ENCODE measurements at regions not wholly inside any gene's neighbourhood (a gene's known extent, or its start where the extent isn't known, plus 50 kb on each side); places are given as distances from the start of the nearest gene placed in this dataset.

GRCh38 chr1:170872663-170873062 lies 62.7 kb upstream of the MROH9 start (continued):
- TF ChIP-seq POLR2AphosphoS5 (IDR thresholded peaks at IDR 0.05; ENCODE audit: low read depth) (no peak), CREB1 (CRISPR knock-in tag; IDR thresholded peaks at IDR 0.05; ENCODE audit: low read depth) (no peak), ETS1 (IDR thresholded peaks at IDR 0.05) (no peak), STAT1 (IDR thresholded peaks at IDR 0.05; ENCODE audit: unreplicated experiment) (no peak), JUNB (IDR thresholded peaks at IDR 0.05; ENCODE audit: unreplicated experiment) (no peak), ZNF114 (CRISPR knock-in tag; IDR thresholded peaks at IDR 0.05) (no peak), NANOG (IDR thresholded peaks at IDR 0.05; ENCODE audit: borderline replicate concordance) (no peak), ZNF331 (CRISPR knock-in tag; IDR thresholded peaks at IDR 0.05; ENCODE audit: low read depth) (no peak), EZH2 (IDR thresholded peaks at IDR 0.05; ENCODE audit: low read depth, unreplicated experiment) (no peak)

GRCh38 chr1:170874671-170875070 lies 60.7 kb upstream of the MROH9 start:
- no peak; the same call in 2 of the 3 replicates for ATAC-seq
- TF ChIP-seq EZH2 (IDR thresholded peaks at IDR 0.05; ENCODE audit: low read depth, unreplicated experiment), result no peak
- TF ChIP-seq REST (IDR thresholded peaks at IDR 0.05; ENCODE audit: unreplicated experiment), result no peak
- TF ChIP-seq POLR2AphosphoS5 (IDR thresholded peaks at IDR 0.05; ENCODE audit: low read depth), result no peak
- no peak for TF ChIP-seq STAT1 (IDR thresholded peaks at IDR 0.05; ENCODE audit: unreplicated experiment)
- TF ChIP-seq CTCF (conservative IDR thresholded peaks at IDR 0.05; ENCODE audit: low read depth in 2 of 2), result no peak
- no peak for TF ChIP-seq ETS1 (IDR thresholded peaks at IDR 0.05)
- no peak for TF ChIP-seq CREB1 (CRISPR knock-in tag; IDR thresholded peaks at IDR 0.05; ENCODE audit: low read depth)
- TF ChIP-seq ZNF331 (CRISPR knock-in tag; IDR thresholded peaks at IDR 0.05; ENCODE audit: low read depth), result no peak
- no peak for TF ChIP-seq ZNF114 (CRISPR knock-in tag; IDR thresholded peaks at IDR 0.05)
- TF ChIP-seq NANOG (IDR thresholded peaks at IDR 0.05; ENCODE audit: borderline replicate concordance), result no peak

More at GRCh38 chr1:170874671-170875070, 60.7 kb upstream of the MROH9 start:
- Histone ChIP-seq H3K36me3 (ENCODE audit: insufficient read depth) (no peaks in the 10 kb centered on the region), H3K4me2 (no peak overlapping the region), H3K4me3 (no peak overlapping the region), H3F3A (replicated peaks; ENCODE audit: low read depth) (no peaks in the 10 kb centered on the region), H3K79me2 (replicated peaks; ENCODE audit: insufficient read depth) (no peaks in the 10 kb centered on the region), H3K4me1 (ENCODE audit: insufficient read depth) (no peaks in the 10 kb centered on the region), H3K27me3 (ENCODE audit: insufficient read depth) (no peaks in the 10 kb centered on the region), H2AFZ (no peak overlapping the region), H3K9me2 (ENCODE audit: insufficient read depth) (no peaks in the 10 kb centered on the region), H3K27ac (ENCODE audit: low read depth) (no peak overlapping the region), H4K20me1 (replicated peaks; ENCODE audit: insufficient read depth) (no peaks in the 10 kb centered on the region)
- H3K27ac Mint-ChIP-seq, result no peak overlapping the region
- H3K4me1 Mint-ChIP-seq, result no peaks in the 10 kb centered on the region
- H3K4me3 Mint-ChIP-seq, result no peak overlapping the region
- no peaks in the 10 kb centered on the region for H3K36me3 Mint-ChIP-seq (ENCODE audit: low read depth)
- DNase-seq (ENCODE audit: low spot score), result no peak
- no peaks in the 10 kb centered on the region; the same call in 2 of the 3 replicates for H3K9me3 Mint-ChIP-seq
- peaks cover 3% of the 10 kb centered on the region for H3K27me3 Mint-ChIP-seq (ENCODE audit: insufficient read depth, low read depth, poor library complexity)

All from GM23338 (cell line).